K562 (cell line): ENCODE measurements at regions not wholly inside any gene's neighbourhood (a gene's known extent, or its start where the extent isn't known, plus 50 kb on each side); places are given as distances from the start of the nearest gene placed in this dataset.

Experiments
- FIP1L1 ChIP-seq: fragments of 200-400 bp; formaldehyde crosslinking; IDR thresholded peaks from 2 replicates; pipeline ENCODE4 v1.6.1; 2018; ENCODE audit warnings: mild to moderate bottlenecking, low read depth, low read length; ENCODE audit not compliant: poor library complexity, severe bottlenecking
- IFI16 ChIP-seq: fragments of 250-450 bp; sonication (Bioruptor Pico); IDR thresholded peaks from 2 replicates; pipeline ENCODE4 v2.1.2; 2022; ENCODE audit warnings: mild to moderate bottlenecking, inconsistent platforms
- MCM7 ChIP-seq, 2 experiments: fragments of 450-650 bp; IDR thresholded peaks; 2 replicates each; pipeline ENCODE4 v1.6.1; 2016 to 2018
- NR3C1 ChIP-seq: sonication (generic); formaldehyde crosslinking; IDR thresholded peaks from 2 replicates; pipeline ENCODE4 v1.8.1; 2022; ENCODE audit warnings: missing genetic modification reagents
- ZNF197 ChIP-seq: fragments of 200-800 bp; sonication (Bioruptor generic); IDR thresholded peaks from 2 replicates; pipeline ENCODE4 v1.6.1; 2016; ENCODE audit warnings: low read depth, missing genetic modification characterization, missing compliant biosample characterization
- ZNF589 ChIP-seq: fragments of 200-800 bp; sonication (Bioruptor generic); IDR thresholded peaks from 2 replicates; pipeline ENCODE4 v1.6.1; 2016; ENCODE audit warnings: low read depth, missing genetic modification characterization, missing compliant biosample characterization
- TF ChIP-seq, protein P1 (sequence below): fragments of 450-650 bp; IDR thresholded peaks from 2 replicates; pipeline ENCODE4 v1.6.1; 2016; ENCODE audit warnings: mild to moderate bottlenecking, moderate library complexity
- TF ChIP-seq, protein P2 (sequence below): sonication (generic); formaldehyde crosslinking; IDR thresholded peaks from 2 replicates; pipeline ENCODE4 v1.9.0; 2022; ENCODE audit warnings: mild to moderate bottlenecking, missing genetic modification reagents
- TF ChIP-seq, protein P3 (sequence below): fragments of 450-650 bp; formaldehyde crosslinking; IDR thresholded peaks from 2 replicates; pipeline ENCODE4 v1.4.0; 2022; ENCODE audit warnings: missing genetic modification characterization
- TF ChIP-seq, protein P4 (sequence below): fragments of 450-650 bp; IDR thresholded peaks from 2 replicates; pipeline ENCODE4 v1.6.1; 2016; ENCODE audit warnings: borderline replicate concordance

DNA sequence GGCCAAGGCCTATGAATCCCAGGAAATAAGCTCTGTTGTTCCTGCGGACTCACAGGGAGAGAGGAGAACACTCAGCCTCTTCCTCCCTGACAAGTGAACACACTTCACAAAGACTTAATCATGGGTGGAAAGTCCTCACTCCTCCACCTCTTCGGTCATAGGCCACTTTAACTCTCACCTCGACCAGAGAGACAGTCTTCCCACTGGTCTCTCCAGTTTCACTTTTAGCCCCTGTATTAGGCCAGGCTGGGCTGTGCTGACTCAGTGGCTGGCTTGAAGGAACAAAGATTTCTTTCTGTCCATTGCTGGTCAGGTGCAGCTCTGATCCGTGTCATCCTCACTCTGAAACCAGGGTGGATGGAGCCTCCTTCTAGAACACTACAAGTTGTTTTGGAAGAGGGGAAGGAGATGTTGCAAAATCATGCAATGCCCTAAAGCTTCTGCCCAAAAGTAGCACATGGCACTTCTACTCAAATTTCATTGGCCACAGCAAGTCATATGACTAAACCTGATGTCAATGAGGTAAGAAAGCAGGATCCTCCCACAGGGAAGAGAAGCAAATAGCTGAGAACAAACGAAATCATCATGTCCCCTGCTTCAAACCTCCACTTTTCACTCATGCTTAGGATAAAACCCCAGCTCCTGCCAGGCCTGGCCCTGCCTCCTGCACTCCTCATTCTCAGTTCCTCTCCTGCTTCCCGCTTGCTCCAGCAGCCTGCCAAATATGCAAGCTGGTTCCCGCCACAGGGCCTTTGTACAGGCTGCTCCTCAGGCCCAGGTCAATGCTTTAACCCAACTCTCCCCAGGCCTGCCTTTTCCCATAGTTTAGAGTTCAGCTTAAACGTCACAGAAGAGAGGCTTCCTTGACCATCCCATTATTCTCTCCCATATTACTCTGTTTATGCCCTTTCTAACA is 150.5 kb upstream of the RUNX3 start (continued):
- TF ChIP-seq, protein P1, sequence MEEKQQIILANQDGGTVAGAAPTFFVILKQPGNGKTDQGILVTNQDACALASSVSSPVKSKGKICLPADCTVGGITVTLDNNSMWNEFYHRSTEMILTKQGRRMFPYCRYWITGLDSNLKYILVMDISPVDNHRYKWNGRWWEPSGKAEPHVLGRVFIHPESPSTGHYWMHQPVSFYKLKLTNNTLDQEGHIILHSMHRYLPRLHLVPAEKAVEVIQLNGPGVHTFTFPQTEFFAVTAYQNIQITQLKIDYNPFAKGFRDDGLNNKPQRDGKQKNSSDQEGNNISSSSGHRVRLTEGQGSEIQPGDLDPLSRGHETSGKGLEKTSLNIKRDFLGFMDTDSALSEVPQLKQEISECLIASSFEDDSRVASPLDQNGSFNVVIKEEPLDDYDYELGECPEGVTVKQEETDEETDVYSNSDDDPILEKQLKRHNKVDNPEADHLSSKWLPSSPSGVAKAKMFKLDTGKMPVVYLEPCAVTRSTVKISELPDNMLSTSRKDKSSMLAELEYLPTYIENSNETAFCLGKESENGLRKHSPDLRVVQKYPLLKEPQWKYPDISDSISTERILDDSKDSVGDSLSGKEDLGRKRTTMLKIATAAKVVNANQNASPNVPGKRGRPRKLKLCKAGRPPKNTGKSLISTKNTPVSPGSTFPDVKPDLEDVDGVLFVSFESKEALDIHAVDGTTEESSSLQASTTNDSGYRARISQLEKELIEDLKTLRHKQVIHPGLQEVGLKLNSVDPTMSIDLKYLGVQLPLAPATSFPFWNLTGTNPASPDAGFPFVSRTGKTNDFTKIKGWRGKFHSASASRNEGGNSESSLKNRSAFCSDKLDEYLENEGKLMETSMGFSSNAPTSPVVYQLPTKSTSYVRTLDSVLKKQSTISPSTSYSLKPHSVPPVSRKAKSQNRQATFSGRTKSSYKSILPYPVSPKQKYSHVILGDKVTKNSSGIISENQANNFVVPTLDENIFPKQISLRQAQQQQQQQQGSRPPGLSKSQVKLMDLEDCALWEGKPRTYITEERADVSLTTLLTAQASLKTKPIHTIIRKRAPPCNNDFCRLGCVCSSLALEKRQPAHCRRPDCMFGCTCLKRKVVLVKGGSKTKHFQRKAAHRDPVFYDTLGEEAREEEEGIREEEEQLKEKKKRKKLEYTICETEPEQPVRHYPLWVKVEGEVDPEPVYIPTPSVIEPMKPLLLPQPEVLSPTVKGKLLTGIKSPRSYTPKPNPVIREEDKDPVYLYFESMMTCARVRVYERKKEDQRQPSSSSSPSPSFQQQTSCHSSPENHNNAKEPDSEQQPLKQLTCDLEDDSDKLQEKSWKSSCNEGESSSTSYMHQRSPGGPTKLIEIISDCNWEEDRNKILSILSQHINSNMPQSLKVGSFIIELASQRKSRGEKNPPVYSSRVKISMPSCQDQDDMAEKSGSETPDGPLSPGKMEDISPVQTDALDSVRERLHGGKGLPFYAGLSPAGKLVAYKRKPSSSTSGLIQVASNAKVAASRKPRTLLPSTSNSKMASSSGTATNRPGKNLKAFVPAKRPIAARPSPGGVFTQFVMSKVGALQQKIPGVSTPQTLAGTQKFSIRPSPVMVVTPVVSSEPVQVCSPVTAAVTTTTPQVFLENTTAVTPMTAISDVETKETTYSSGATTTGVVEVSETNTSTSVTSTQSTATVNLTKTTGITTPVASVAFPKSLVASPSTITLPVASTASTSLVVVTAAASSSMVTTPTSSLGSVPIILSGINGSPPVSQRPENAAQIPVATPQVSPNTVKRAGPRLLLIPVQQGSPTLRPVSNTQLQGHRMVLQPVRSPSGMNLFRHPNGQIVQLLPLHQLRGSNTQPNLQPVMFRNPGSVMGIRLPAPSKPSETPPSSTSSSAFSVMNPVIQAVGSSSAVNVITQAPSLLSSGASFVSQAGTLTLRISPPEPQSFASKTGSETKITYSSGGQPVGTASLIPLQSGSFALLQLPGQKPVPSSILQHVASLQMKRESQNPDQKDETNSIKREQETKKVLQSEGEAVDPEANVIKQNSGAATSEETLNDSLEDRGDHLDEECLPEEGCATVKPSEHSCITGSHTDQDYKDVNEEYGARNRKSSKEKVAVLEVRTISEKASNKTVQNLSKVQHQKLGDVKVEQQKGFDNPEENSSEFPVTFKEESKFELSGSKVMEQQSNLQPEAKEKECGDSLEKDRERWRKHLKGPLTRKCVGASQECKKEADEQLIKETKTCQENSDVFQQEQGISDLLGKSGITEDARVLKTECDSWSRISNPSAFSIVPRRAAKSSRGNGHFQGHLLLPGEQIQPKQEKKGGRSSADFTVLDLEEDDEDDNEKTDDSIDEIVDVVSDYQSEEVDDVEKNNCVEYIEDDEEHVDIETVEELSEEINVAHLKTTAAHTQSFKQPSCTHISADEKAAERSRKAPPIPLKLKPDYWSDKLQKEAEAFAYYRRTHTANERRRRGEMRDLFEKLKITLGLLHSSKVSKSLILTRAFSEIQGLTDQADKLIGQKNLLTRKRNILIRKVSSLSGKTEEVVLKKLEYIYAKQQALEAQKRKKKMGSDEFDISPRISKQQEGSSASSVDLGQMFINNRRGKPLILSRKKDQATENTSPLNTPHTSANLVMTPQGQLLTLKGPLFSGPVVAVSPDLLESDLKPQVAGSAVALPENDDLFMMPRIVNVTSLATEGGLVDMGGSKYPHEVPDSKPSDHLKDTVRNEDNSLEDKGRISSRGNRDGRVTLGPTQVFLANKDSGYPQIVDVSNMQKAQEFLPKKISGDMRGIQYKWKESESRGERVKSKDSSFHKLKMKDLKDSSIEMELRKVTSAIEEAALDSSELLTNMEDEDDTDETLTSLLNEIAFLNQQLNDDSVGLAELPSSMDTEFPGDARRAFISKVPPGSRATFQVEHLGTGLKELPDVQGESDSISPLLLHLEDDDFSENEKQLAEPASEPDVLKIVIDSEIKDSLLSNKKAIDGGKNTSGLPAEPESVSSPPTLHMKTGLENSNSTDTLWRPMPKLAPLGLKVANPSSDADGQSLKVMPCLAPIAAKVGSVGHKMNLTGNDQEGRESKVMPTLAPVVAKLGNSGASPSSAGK, result peak; percentile 91
- TF ChIP-seq MCM7 (IDR thresholded peaks at IDR 0.05), result no peak
- TF ChIP-seq, protein P2, sequence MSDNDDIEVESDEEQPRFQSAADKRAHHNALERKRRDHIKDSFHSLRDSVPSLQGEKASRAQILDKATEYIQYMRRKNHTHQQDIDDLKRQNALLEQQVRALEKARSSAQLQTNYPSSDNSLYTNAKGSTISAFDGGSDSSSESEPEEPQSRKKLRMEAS (CRISPR knock-in tag), result 0 out of 2 replicates have a peak, but pooled peaks have one; percentile 17
- TF ChIP-seq, protein P3, sequence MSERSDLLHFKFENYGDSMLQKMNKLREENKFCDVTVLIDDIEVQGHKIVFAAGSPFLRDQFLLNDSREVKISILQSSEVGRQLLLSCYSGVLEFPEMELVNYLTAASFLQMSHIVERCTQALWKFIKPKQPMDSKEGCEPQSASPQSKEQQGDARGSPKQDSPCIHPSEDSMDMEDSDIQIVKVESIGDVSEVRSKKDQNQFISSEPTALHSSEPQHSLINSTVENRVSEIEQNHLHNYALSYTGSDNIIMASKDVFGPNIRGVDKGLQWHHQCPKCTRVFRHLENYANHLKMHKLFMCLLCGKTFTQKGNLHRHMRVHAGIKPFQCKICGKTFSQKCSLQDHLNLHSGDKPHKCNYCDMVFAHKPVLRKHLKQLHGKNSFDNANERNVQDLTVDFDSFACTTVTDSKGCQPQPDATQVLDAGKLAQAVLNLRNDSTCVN (CRISPR knock-in tag), result no peak
- TF ChIP-seq IFI16 (CRISPR knock-in tag), result no peak
- TF ChIP-seq ZNF589 (CRISPR knock-in tag), result peak; percentile 94
- TF ChIP-seq ZNF197 (CRISPR knock-in tag), result no peak
- TF ChIP-seq, protein P4, sequence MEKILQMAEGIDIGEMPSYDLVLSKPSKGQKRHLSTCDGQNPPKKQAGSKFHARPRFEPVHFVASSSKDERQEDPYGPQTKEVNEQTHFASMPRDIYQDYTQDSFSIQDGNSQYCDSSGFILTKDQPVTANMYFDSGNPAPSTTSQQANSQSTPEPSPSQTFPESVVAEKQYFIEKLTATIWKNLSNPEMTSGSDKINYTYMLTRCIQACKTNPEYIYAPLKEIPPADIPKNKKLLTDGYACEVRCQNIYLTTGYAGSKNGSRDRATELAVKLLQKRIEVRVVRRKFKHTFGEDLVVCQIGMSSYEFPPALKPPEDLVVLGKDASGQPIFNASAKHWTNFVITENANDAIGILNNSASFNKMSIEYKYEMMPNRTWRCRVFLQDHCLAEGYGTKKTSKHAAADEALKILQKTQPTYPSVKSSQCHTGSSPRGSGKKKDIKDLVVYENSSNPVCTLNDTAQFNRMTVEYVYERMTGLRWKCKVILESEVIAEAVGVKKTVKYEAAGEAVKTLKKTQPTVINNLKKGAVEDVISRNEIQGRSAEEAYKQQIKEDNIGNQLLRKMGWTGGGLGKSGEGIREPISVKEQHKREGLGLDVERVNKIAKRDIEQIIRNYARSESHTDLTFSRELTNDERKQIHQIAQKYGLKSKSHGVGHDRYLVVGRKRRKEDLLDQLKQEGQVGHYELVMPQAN, result no peak
- TF ChIP-seq FIP1L1, result no peak
- TF ChIP-seq NR3C1 (CRISPR knock-in tag), result no peak
